ENCODE measurements at regions not wholly inside any gene's neighbourhood (a gene's known extent, or its start where the extent isn't known, plus 50 kb on each side); places are given as distances from the start of the nearest gene placed in this dataset.
"Not testable (repeated sequence)": the region's sequence is repeated elsewhere in the genome, so short reads cannot be mapped to it uniquely, and the experiment has no call there.

DNA sequence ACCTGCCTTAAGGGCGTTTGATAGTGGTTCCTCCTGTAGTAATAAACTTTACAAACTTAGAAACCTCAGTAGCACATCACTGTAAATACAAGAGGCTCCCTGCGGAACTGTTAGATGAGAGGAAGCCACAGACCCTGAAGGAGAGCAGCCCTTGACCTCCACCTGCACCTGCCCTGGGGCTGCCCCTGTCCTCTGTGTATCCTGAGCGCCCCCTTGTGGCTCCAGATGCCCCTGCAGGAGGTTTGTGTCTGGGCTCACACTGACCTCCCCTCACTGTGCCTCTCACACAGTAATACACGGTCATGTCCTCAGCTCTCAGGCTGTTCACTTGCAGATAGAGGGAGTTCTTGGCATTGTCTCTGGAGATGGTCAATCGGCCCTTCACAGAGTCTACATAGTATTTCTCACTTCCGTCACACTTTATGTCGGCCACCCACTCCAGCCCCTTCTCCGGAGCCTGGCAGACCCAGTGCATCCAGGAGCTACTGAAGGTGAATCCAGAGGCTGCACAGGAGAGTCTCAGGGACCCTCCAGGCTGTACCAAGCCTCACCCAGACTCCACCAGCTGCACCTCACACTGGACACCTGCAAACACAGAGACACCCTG, 1059.8 kb downstream of the TMEM121 start:
- Histone ChIP-seq H3K27ac (no peak overlapping the region), H3K4me1 (no peaks in the 10 kb centered on the region), H3K9me3 (no peaks in the 10 kb centered on the region), H3K27me3 (no peaks in the 10 kb centered on the region), H3K36me3 (ENCODE audit: low read depth, missing control alignments) (no peaks in the 10 kb centered on the region), H3K4me3 (no peak overlapping the region)
- peak; percentile 82 for DNase-seq
- 39 to 43% methylated on average over 8 of the region's 8 CpGs for WGBS, 2 donors
- intact Hi-C loops (cut with DNase I; ENCODE audit: low total_unique reads) = no loop called here
- no peak for TF ChIP-seq POLR2A (IDR thresholded peaks at IDR 0.05)
- TF ChIP-seq, protein P1, sequence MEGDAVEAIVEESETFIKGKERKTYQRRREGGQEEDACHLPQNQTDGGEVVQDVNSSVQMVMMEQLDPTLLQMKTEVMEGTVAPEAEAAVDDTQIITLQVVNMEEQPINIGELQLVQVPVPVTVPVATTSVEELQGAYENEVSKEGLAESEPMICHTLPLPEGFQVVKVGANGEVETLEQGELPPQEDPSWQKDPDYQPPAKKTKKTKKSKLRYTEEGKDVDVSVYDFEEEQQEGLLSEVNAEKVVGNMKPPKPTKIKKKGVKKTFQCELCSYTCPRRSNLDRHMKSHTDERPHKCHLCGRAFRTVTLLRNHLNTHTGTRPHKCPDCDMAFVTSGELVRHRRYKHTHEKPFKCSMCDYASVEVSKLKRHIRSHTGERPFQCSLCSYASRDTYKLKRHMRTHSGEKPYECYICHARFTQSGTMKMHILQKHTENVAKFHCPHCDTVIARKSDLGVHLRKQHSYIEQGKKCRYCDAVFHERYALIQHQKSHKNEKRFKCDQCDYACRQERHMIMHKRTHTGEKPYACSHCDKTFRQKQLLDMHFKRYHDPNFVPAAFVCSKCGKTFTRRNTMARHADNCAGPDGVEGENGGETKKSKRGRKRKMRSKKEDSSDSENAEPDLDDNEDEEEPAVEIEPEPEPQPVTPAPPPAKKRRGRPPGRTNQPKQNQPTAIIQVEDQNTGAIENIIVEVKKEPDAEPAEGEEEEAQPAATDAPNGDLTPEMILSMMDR (IDR thresholded peaks at IDR 0.05) = peak in 1 of 3 experiments; percentile 66

DNA sequence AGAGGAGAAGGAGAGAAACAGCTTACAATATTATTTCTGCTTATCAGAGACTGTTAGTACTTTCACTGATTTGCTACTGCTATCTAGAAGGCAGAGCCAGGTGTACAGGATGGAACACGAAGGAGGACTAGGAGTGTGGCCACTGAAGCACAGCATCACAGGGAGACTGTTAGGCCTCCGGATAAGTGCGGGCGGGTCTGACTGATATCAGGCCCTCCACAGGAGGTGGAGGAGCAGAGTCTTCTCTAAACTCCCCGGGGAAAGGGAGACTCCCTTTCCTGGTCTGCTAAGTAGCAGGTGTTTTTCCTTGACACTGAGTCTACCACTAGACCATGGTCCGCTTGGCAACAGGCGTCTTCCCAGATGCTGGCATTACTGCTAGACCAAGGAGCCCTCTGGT, 1065.2 kb downstream of the TMEM121 start:
- intact Hi-C loops (cut with DNase I; ENCODE audit: low total_unique reads); H3K9me3 ChIP-seq; H3K4me3 ChIP-seq; H3K4me1 ChIP-seq; H3K36me3 ChIP-seq (ENCODE audit: low read depth, missing control alignments); H3K27me3 ChIP-seq; H3K27ac ChIP-seq; DNase-seq: not testable (repeated sequence)
- 67 to 82% methylated on average over 6 to 7 of the region's 7 CpGs for WGBS, 2 donors

DNA sequence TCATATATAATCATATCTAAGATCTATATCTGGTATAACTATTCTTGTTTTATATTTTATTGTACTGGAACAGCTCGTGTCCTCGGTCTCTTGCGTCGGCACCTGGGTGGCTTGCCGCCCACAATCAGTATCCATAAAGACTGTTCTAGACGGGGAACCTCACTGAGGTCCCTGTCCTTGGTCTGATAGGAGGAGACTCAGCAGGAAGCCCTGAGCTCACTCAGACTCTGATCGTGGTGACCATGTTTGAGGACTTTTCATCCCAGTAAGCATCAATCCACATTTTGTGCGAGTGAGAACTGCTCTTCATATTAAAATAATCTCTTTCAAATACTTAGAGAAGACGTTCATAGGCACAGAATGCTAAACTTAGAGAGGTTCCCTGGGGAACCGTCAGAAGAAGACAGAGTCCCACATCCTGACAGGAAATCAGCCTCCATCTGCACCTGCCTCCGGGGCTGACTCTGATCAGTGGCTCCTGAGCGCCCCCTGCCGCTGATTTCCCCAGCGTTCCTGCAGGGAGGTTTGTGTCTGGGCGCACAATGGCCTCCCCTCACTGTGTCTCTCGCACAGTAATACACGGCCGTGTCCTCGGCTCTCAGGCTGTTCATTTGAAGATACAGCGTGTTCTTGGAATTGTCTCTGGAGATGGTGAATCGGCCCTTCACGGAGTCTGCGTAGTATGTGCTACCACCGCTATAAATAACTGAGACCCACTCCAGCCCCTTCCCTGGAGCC, 1065.9 kb downstream of the TMEM121 start:
- H3K27ac ChIP-seq; H3K27me3 ChIP-seq; H3K4me1 ChIP-seq; H3K36me3 ChIP-seq (ENCODE audit: low read depth, missing control alignments); DNase-seq; intact Hi-C loops (cut with DNase I; ENCODE audit: low total_unique reads); H3K9me3 ChIP-seq; H3K4me3 ChIP-seq: not testable (repeated sequence)
- WGBS, 2 donors = 46 to 54% methylated on average over 15 to 24 of the region's 24 CpGs

DNA sequence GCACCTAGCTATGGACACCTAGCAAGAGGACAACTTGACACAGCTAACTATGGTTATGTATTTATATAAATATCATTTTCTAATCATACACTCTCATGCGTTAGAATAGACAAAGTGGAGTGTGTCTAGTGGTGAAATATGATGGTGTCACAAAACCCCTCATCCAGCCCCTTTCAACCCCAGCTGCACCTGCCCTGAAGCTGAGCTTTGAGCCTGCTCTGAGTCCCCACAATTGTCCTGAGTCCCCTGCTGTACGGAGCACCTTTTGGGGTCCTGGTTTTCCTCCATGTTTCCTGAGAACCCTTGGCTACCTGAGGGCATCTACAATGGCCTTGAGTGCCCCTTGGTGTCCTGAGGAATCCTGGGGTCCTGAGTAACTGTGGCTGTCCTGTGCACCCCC, 1072.8 kb downstream of the TMEM121 start:
- Histone ChIP-seq H3K9me3 (no peaks in the 10 kb centered on the region), H3K27ac (no peak overlapping the region), H3K4me1 (no peaks in the 10 kb centered on the region), H3K27me3 (no peaks in the 10 kb centered on the region), H3K4me3 (no peak overlapping the region), H3K36me3 (ENCODE audit: low read depth, missing control alignments) (no peaks in the 10 kb centered on the region)
- no peak for DNase-seq
- TF ChIP-seq POLR2A (IDR thresholded peaks at IDR 0.05) = no peak
- TF ChIP-seq, protein P1 (IDR thresholded peaks at IDR 0.05) = no peak
- WGBS, 2 donors = 73 to 80% methylated on average over 2 of the region's 2 CpGs
- intact Hi-C loops (cut with DNase I; ENCODE audit: low total_unique reads) = no loop called here

DNA sequence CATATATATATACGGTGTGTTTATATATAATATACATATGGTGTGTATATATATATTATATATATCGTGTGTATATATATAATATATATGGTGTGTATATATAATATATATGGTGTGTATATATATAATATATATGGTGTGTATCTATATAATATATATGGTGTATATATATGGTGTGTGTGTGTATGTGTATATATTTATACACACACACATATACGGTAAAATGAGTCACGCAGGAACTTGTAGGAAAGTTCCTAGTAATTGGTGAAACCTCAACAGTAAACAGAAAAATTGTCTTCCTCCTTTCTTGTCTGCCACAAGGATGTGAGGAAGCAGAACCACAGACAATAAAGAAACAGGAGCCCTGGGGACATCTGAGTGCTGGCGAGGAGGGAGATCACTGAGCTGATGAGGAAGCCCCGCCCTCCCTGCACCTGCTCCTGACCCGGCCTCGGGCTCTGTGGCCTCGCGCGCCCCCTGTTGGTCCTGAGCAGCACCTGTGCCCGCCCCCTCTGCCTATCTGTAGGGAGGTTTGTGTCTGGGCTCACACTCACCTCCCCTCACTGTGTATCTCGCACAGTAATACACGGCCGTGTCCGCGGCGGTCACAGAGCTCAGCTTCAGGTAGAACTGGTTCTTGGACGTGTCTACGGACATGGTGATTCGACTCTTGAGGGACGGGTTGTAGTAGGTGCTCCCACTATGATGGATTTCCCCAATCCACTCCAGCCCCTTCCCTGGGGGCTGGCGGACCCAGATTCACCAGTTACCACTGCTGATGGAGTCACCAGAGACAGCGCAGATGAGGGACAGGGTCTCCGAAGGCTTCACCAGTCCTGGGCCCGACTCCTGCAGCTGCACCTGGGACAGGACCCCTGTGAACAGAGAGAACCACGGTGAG, 1079.4 kb downstream of the TMEM121 start:
- TF ChIP-seq, protein P1 (IDR thresholded peaks at IDR 0.05) = peak in 1 of 3 experiments; percentile 27
- no peak for TF ChIP-seq POLR2A (IDR thresholded peaks at IDR 0.05)
- 36 to 57% methylated on average over 21 to 27 of the region's 27 CpGs for WGBS, 2 donors
- Histone ChIP-seq H3K27me3 (no peaks in the 10 kb centered on the region), H3K27ac (no peak overlapping the region), H3K36me3 (ENCODE audit: low read depth, missing control alignments) (no peaks in the 10 kb centered on the region), H3K9me3 (no peaks in the 10 kb centered on the region), H3K4me3 (no peak overlapping the region), H3K4me1 (no peaks in the 10 kb centered on the region)
- DNase-seq = peak; percentile 68
- intact Hi-C loops (cut with DNase I; ENCODE audit: low total_unique reads) = no loop called here

All from testis (tissue), 2 donors.